GM23338 (cell line): ENCODE measurements at regions not wholly inside any gene's neighbourhood (a gene's known extent, or its start where the extent isn't known, plus 50 kb on each side); places are given as distances from the start of the nearest gene placed in this dataset.

Experiments
- ATAC-seq: fragments of 200-7000 bp; cut with Tn5 transposase; 3 replicates; pipeline ENCODE4 v1.9.1; 2020
- DNase-seq: peaks from one replicate; pipeline ENCODE4 v3.0.0-alpha.2; 2015; ENCODE audit warnings: low spot score
- H2AFZ ChIP-seq: fragments of 200-600 bp; sonication (generic); 2 replicates; pipeline ENCODE4 v1.8.0; 2016; ENCODE audit warnings: antibody characterized with exemption, mild to moderate bottlenecking, moderate library complexity
- H3F3A ChIP-seq: fragments of 200-600 bp; sonication (generic); replicated peaks from 2 replicates; pipeline ENCODE4 v1.8.0; 2017; ENCODE audit warnings: antibody characterized with exemption, mixed run types, low read depth
- H3K27ac ChIP-seq: fragments of 200-600 bp; sonication (generic); 2 replicates; pipeline ENCODE4 v1.6.1; 2016; ENCODE audit warnings: low read depth
- H3K27me3 ChIP-seq: fragments of 200-600 bp; sonication (generic); 2 replicates; pipeline ENCODE4 v1.8.0; 2016; ENCODE audit warnings: mild to moderate bottlenecking, mixed run types, moderate library complexity; ENCODE audit not compliant: insufficient read depth
- H3K36me3 ChIP-seq: fragments of 200-600 bp; sonication (generic); 2 replicates; pipeline ENCODE4 v1.8.0; 2016; ENCODE audit warnings: mild to moderate bottlenecking; ENCODE audit not compliant: insufficient read depth
- H3K4me1 ChIP-seq: fragments of 200-600 bp; sonication (generic); 2 replicates; pipeline ENCODE4 v1.8.0; 2016; ENCODE audit warnings: mild to moderate bottlenecking, moderate library complexity; ENCODE audit not compliant: insufficient read depth
- H3K4me2 ChIP-seq: fragments of 200-600 bp; sonication (generic); 2 replicates; pipeline ENCODE4 v1.7.1; 2017; ENCODE audit warnings: mixed run types
- H3K4me3 ChIP-seq: fragments of 200-600 bp; sonication (generic); 2 replicates; pipeline ENCODE4 v1.6.1; 2016; ENCODE audit warnings: mixed run types
- H3K79me2 ChIP-seq: fragments of 200-600 bp; sonication (generic); replicated peaks from 2 replicates; pipeline ENCODE4 v1.8.0; 2017; ENCODE audit warnings: mild to moderate bottlenecking; ENCODE audit not compliant: insufficient read depth
- H3K9me2 ChIP-seq: fragments of 200-600 bp; sonication (generic); 2 replicates; pipeline ENCODE4 v1.8.0; 2017; ENCODE audit not compliant: insufficient read depth
- H4K20me1 ChIP-seq: fragments of 200-600 bp; sonication (generic); replicated peaks from 2 replicates; pipeline ENCODE4 v1.8.0; 2017; ENCODE audit warnings: mild to moderate bottlenecking; ENCODE audit not compliant: insufficient read depth
- H3K27ac Mint-ChIP-seq: 2 replicates; pipeline ENCODE4 v1.8.0; 2020; ENCODE audit warnings: inconsistent platforms, mild to moderate bottlenecking, moderate library complexity, mixed read lengths
- H3K27me3 Mint-ChIP-seq: 3 replicates; pipeline ENCODE4 v1.8.0; 2022; ENCODE audit warnings: low read depth, mild to moderate bottlenecking, moderate library complexity, mixed read lengths, inconsistent platforms; ENCODE audit not compliant: insufficient read depth, poor library complexity
- H3K36me3 Mint-ChIP-seq: 3 replicates; pipeline ENCODE4 v1.8.0; 2021; ENCODE audit warnings: low read depth, mild to moderate bottlenecking, inconsistent platforms, moderate library complexity, mixed read lengths
- H3K4me1 Mint-ChIP-seq: 3 replicates; pipeline ENCODE4 v1.8.0; 2020; ENCODE audit warnings: mild to moderate bottlenecking, inconsistent platforms, mixed read lengths
- H3K4me3 Mint-ChIP-seq: 3 replicates; pipeline ENCODE4 v1.8.0; 2021; ENCODE audit warnings: moderate library complexity, mild to moderate bottlenecking, inconsistent platforms, mixed read lengths
- H3K9me3 Mint-ChIP-seq: 3 replicates; pipeline ENCODE4 v1.8.0; 2020; ENCODE audit warnings: moderate library complexity, mild to moderate bottlenecking, inconsistent platforms, mixed read lengths
- CTCF ChIP-seq, 2 experiments: fragments of 200-600 bp in 1 of 2; sonication (generic) in 1 of 2; conservative IDR thresholded peaks; 2 replicates each; pipeline versions ENCODE4 v1.5.1 to v1.6.1; 2016 to 2017; ENCODE audit warnings: antibody characterized with exemption in 2 of 2, low read depth in 2 of 2, mild to moderate bottlenecking in 2 of 2, moderate library complexity in 1 of 2
- EZH2 ChIP-seq: fragments of 200-600 bp; sonication (generic); IDR thresholded peaks from one replicate; pipeline ENCODE4 v1.8.0; 2017; ENCODE audit warnings: antibody characterized with exemption, mild to moderate bottlenecking, low read depth; ENCODE audit not compliant: unreplicated experiment
- EZH2phosphoT487 ChIP-seq: fragments of 200-600 bp; sonication (generic); IDR thresholded peaks from one replicate; pipeline ENCODE4 v1.8.1; 2018; ENCODE audit warnings: antibody characterized with exemption; ENCODE audit not compliant: unreplicated experiment
- JUNB ChIP-seq: IDR thresholded peaks from one replicate; pipeline ENCODE4 v1.6.1; 2016; ENCODE audit warnings: antibody characterized with exemption; ENCODE audit not compliant: unreplicated experiment
- NANOG ChIP-seq: IDR thresholded peaks from 2 replicates; pipeline ENCODE4 v1.6.1; 2016; ENCODE audit warnings: antibody characterized with exemption, borderline replicate concordance
- POLR2AphosphoS5 ChIP-seq: IDR thresholded peaks from 2 replicates; pipeline ENCODE4 v1.6.1; 2016; ENCODE audit warnings: antibody characterized with exemption, low read depth
- STAT1 ChIP-seq: IDR thresholded peaks from one replicate; pipeline ENCODE4 v1.6.1; 2016; ENCODE audit warnings: antibody characterized with exemption; ENCODE audit not compliant: unreplicated experiment
- ZNF114 ChIP-seq: fragments of 250-450 bp; sonication (Bioruptor Pico); IDR thresholded peaks from 2 replicates; pipeline ENCODE4 v1.5.0; 2020; ENCODE audit warnings: mild to moderate bottlenecking, moderate library complexity
- ZNF331 ChIP-seq: fragments of 250-450 bp; sonication (Bioruptor Pico); IDR thresholded peaks from 2 replicates; pipeline ENCODE4 v1.5.0; 2020; ENCODE audit warnings: low read depth, mild to moderate bottlenecking, moderate library complexity
- TF ChIP-seq, protein P1 (sequence below): IDR thresholded peaks from one replicate; pipeline ENCODE4 v1.6.1; 2018; ENCODE audit warnings: antibody characterized with exemption; ENCODE audit not compliant: unreplicated experiment
- TF ChIP-seq, protein P2 (sequence below): fragments of 250-450 bp; sonication (Bioruptor Pico); IDR thresholded peaks from 2 replicates; pipeline ENCODE4 v1.5.0; 2020; ENCODE audit warnings: mild to moderate bottlenecking, moderate library complexity

GRCh38 chr18:43572163-43572562, 294.9 kb upstream of the SYT4 start:
- no peak for TF ChIP-seq EZH2
- TF ChIP-seq ZNF331 (CRISPR knock-in tag) = no peak
- Histone ChIP-seq H3K27me3 (no peaks in the 10 kb centered on the region), H3K27ac (no peak overlapping the region), H3K4me2 (no peak overlapping the region), H3K79me2 (no peaks in the 10 kb centered on the region), H4K20me1 (no peaks in the 10 kb centered on the region), H3K4me3 (no peak overlapping the region), H3K4me1 (no peaks in the 10 kb centered on the region), H3K36me3 (no peaks in the 10 kb centered on the region), H3K9me2 (no peaks in the 10 kb centered on the region), H3F3A (no peaks in the 10 kb centered on the region), H2AFZ (no peak overlapping the region)
- no peaks in the 10 kb centered on the region for H3K36me3 Mint-ChIP-seq
- no peaks in the 10 kb centered on the region for H3K27me3 Mint-ChIP-seq
- H3K4me3 Mint-ChIP-seq = no peak overlapping the region
- H3K4me1 Mint-ChIP-seq = peaks cover 10% of the 10 kb centered on the region; the same call in 2 of the 3 replicates
- ATAC-seq = no peak
- no peaks in the 10 kb centered on the region for H3K9me3 Mint-ChIP-seq
- DNase-seq = no peak
- H3K27ac Mint-ChIP-seq = no peak overlapping the region

GRCh38 chr18:43574974-43575373, 297.7 kb upstream of the SYT4 start:
- DNase-seq = no peak
- no peaks in the 10 kb centered on the region for H3K9me3 Mint-ChIP-seq
- no peaks in the 10 kb centered on the region for H3K36me3 Mint-ChIP-seq
- no peaks in the 10 kb centered on the region for H3K79me2 ChIP-seq
- no peak for ATAC-seq
- H3F3A ChIP-seq = no peaks in the 10 kb centered on the region
- H3K27me3 Mint-ChIP-seq = no peaks in the 10 kb centered on the region
- no peaks in the 10 kb centered on the region for H3K9me2 ChIP-seq
- no peak overlapping the region for H3K4me3 Mint-ChIP-seq
- no peaks in the 10 kb centered on the region for H3K4me1 ChIP-seq
- H3K27me3 ChIP-seq = no peaks in the 10 kb centered on the region
- no peaks in the 10 kb centered on the region for H3K36me3 ChIP-seq
- no peak overlapping the region for H3K27ac Mint-ChIP-seq
- peaks cover 10% of the 10 kb centered on the region; the same call in 2 of the 3 replicates for H3K4me1 Mint-ChIP-seq
- H3K4me2 ChIP-seq = no peak overlapping the region
- no peaks in the 10 kb centered on the region for H4K20me1 ChIP-seq
- H3K27ac ChIP-seq = no peak overlapping the region
- H2AFZ ChIP-seq = no peak overlapping the region
- TF ChIP-seq STAT1 = no peak
- no peak for TF ChIP-seq ZNF331 (CRISPR knock-in tag)
- TF ChIP-seq, protein P1, sequence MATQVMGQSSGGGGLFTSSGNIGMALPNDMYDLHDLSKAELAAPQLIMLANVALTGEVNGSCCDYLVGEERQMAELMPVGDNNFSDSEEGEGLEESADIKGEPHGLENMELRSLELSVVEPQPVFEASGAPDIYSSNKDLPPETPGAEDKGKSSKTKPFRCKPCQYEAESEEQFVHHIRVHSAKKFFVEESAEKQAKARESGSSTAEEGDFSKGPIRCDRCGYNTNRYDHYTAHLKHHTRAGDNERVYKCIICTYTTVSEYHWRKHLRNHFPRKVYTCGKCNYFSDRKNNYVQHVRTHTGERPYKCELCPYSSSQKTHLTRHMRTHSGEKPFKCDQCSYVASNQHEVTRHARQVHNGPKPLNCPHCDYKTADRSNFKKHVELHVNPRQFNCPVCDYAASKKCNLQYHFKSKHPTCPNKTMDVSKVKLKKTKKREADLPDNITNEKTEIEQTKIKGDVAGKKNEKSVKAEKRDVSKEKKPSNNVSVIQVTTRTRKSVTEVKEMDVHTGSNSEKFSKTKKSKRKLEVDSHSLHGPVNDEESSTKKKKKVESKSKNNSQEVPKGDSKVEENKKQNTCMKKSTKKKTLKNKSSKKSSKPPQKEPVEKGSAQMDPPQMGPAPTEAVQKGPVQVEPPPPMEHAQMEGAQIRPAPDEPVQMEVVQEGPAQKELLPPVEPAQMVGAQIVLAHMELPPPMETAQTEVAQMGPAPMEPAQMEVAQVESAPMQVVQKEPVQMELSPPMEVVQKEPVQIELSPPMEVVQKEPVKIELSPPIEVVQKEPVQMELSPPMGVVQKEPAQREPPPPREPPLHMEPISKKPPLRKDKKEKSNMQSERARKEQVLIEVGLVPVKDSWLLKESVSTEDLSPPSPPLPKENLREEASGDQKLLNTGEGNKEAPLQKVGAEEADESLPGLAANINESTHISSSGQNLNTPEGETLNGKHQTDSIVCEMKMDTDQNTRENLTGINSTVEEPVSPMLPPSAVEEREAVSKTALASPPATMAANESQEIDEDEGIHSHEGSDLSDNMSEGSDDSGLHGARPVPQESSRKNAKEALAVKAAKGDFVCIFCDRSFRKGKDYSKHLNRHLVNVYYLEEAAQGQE = no peak
- TF ChIP-seq ZNF114 (CRISPR knock-in tag) = no peak
- TF ChIP-seq NANOG = no peak
- TF ChIP-seq POLR2AphosphoS5 = no peak
- TF ChIP-seq, protein P2, sequence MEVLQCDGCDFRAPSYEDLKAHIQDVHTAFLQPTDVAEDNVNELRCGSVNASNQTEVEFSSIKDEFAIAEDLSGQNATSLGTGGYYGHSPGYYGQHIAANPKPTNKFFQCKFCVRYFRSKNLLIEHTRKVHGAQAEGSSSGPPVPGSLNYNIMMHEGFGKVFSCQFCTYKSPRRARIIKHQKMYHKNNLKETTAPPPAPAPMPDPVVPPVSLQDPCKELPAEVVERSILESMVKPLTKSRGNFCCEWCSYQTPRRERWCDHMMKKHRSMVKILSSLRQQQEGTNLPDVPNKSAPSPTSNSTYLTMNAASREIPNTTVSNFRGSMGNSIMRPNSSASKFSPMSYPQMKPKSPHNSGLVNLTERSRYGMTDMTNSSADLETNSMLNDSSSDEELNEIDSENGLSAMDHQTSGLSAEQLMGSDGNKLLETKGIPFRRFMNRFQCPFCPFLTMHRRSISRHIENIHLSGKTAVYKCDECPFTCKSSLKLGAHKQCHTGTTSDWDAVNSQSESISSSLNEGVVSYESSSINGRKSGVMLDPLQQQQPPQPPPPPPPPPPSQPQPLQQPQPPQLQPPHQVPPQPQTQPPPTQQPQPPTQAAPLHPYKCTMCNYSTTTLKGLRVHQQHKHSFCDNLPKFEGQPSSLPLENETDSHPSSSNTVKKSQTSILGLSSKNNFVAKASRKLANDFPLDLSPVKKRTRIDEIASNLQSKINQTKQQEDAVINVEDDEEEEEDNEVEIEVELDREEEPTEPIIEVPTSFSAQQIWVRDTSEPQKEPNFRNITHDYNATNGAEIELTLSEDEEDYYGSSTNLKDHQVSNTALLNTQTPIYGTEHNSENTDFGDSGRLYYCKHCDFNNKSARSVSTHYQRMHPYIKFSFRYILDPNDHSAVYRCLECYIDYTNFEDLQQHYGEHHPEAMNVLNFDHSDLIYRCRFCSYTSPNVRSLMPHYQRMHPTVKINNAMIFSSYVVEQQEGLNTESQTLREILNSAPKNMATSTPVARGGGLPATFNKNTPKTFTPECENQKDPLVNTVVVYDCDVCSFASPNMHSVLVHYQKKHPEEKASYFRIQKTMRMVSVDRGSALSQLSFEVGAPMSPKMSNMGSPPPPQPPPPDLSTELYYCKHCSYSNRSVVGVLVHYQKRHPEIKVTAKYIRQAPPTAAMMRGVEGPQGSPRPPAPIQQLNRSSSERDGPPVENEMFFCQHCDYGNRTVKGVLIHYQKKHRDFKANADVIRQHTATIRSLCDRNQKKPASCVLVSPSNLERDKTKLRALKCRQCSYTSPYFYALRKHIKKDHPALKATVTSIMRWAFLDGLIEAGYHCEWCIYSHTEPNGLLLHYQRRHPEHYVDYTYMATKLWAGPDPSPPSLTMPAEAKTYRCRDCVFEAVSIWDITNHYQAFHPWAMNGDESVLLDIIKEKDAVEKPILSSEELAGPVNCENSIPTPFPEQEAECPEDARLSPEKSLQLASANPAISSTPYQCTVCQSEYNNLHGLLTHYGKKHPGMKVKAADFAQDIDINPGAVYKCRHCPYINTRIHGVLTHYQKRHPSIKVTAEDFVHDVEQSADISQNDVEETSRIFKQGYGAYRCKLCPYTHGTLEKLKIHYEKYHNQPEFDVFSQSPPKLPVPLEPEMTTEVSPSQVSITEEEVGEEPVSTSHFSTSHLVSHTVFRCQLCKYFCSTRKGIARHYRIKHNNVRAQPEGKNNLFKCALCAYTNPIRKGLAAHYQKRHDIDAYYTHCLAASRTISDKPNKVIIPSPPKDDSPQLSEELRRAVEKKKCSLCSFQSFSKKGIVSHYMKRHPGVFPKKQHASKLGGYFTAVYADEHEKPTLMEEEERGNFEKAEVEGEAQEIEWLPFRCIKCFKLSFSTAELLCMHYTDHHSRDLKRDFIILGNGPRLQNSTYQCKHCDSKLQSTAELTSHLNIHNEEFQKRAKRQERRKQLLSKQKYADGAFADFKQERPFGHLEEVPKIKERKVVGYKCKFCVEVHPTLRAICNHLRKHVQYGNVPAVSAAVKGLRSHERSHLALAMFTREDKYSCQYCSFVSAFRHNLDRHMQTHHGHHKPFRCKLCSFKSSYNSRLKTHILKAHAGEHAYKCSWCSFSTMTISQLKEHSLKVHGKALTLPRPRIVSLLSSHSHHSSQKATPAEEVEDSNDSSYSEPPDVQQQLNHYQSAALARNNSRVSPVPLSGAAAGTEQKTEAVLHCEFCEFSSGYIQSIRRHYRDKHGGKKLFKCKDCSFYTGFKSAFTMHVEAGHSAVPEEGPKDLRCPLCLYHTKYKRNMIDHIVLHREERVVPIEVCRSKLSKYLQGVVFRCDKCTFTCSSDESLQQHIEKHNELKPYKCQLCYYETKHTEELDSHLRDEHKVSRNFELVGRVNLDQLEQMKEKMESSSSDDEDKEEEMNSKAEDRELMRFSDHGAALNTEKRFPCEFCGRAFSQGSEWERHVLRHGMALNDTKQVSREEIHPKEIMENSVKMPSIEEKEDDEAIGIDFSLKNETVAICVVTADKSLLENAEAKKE (CRISPR knock-in tag) = no peak
- TF ChIP-seq EZH2phosphoT487 = no peak
- no peak for TF ChIP-seq CTCF (conservative IDR thresholded peaks at IDR 0.05; ENCODE audit: low read depth in 2 of 2)
- TF ChIP-seq JUNB = no peak
- no peak overlapping the region for H3K4me3 ChIP-seq
